ENCODE measurements at regions not wholly inside any gene's neighbourhood (a gene's known extent, or its start where the extent isn't known, plus 50 kb on each side); places are given as distances from the start of the nearest gene placed in this dataset.

GRCh38 chr5:4868140-4868735, 271.9 kb upstream of the ADAMTS16 start:
- TF ChIP-seq TEAD4 (IDR thresholded peaks at IDR 0.05) (0 out of 2 replicates have a peak, but pooled peaks have one; percentile 19), RAD21 (IDR thresholded peaks at IDR 0.05; ENCODE audit: low read depth) (peak; percentile 48), REST (IDR thresholded peaks at IDR 0.05; ENCODE audit: low read depth) (no peak)

GRCh38 chr5:4873652-4874051, 266.5 kb upstream of the ADAMTS16 start:
- TF ChIP-seq TCF12 (IDR thresholded peaks at IDR 0.05; ENCODE audit: low read depth): no peak
- TF ChIP-seq NFIC (IDR thresholded peaks at IDR 0.05): no peak

GRCh38 chr5:4874097-4874496, 266.0 kb upstream of the ADAMTS16 start:
- TF ChIP-seq YY1 (IDR thresholded peaks at IDR 0.05; ENCODE audit: low read depth) (no peak), ZBTB7A (IDR thresholded peaks at IDR 0.05; ENCODE audit: low read depth) (no peak)

- TF ChIP-seq CEBPB (IDR thresholded peaks at IDR 0.05) (no peak), CREB1 (IDR thresholded peaks at IDR 0.05; ENCODE audit: low read depth) (no peak), YY1 (IDR thresholded peaks at IDR 0.05; ENCODE audit: low read depth) (no peak), ZBTB7A (IDR thresholded peaks at IDR 0.05; ENCODE audit: low read depth) (no peak), TAF1 (IDR thresholded peaks at IDR 0.05; ENCODE audit: low read depth) (no peak), RAD21 (IDR thresholded peaks at IDR 0.05; ENCODE audit: low read depth) (no peak)
Observed at GRCh38 chr5:4875942-4876341, 264.2 kb upstream of the ADAMTS16 start.

- TF ChIP-seq YY1 (IDR thresholded peaks at IDR 0.05; ENCODE audit: low read depth) (no peak), ZBTB7A (IDR thresholded peaks at IDR 0.05; ENCODE audit: low read depth) (no peak), RAD21 (IDR thresholded peaks at IDR 0.05; ENCODE audit: low read depth) (no peak), TEAD4 (IDR thresholded peaks at IDR 0.05) (no peak), NFIC (IDR thresholded peaks at IDR 0.05) (no peak), TCF12 (IDR thresholded peaks at IDR 0.05; ENCODE audit: low read depth) (no peak), TAF1 (IDR thresholded peaks at IDR 0.05; ENCODE audit: low read depth) (no peak), FOXM1 (IDR thresholded peaks at IDR 0.05; ENCODE audit: borderline replicate concordance, low read depth) (no peak), EP300 (IDR thresholded peaks at IDR 0.05; ENCODE audit: borderline replicate concordance) (no peak), REST (IDR thresholded peaks at IDR 0.05; ENCODE audit: low read depth) (no peak), MAX (IDR thresholded peaks at IDR 0.05) (no peak), USF1 (IDR thresholded peaks at IDR 0.05) (no peak), CREB1 (IDR thresholded peaks at IDR 0.05; ENCODE audit: low read depth) (no peak), EGR1 (IDR thresholded peaks at IDR 0.05) (no peak), CEBPB (IDR thresholded peaks at IDR 0.05) (no peak)
Observed at GRCh38 chr5:4876804-4877203, 263.3 kb upstream of the ADAMTS16 start.

- TF ChIP-seq FOXM1 (IDR thresholded peaks at IDR 0.05; ENCODE audit: borderline replicate concordance, low read depth): no peak
- no peak for TF ChIP-seq CEBPB (IDR thresholded peaks at IDR 0.05)
- TF ChIP-seq MAX (IDR thresholded peaks at IDR 0.05): no peak
- TF ChIP-seq USF1 (IDR thresholded peaks at IDR 0.05): no peak
- no peak for TF ChIP-seq CREB1 (IDR thresholded peaks at IDR 0.05; ENCODE audit: low read depth)
- no peak for TF ChIP-seq YY1 (IDR thresholded peaks at IDR 0.05; ENCODE audit: low read depth)
- no peak for TF ChIP-seq TEAD4 (IDR thresholded peaks at IDR 0.05)
- TF ChIP-seq NFIC (IDR thresholded peaks at IDR 0.05): no peak
Observed at GRCh38 chr5:4877579-4877978, 262.6 kb upstream of the ADAMTS16 start.

GRCh38 chr5:4879075-4879474, 261.1 kb upstream of the ADAMTS16 start:
- TF ChIP-seq USF1 (IDR thresholded peaks at IDR 0.05) (no peak), ZBTB7A (IDR thresholded peaks at IDR 0.05; ENCODE audit: low read depth) (no peak)

Measured in Ishikawa (cell line).